B cell (primary cell): ENCODE measurements at regions not wholly inside any gene's neighbourhood (a gene's known extent, or its start where the extent isn't known, plus 50 kb on each side); places are given as distances from the start of the nearest gene placed in this dataset.

ENCODE experiments used
- ATAC-seq: fragments of 200-7000 bp; cut with Tn5 transposase; one replicate; pipeline ENCODE4 v1.10.0; 2021; ENCODE audit warnings: low read depth, mild to moderate bottlenecking, moderate number of reproducible peaks, moderate library complexity
- CTCF ChIA-PET: fragments of 350-600 bp; sonication (Branson Sonifier 250); formaldehyde crosslinking; loops from one replicate; lab custom pipeline; 2021; ENCODE audit warnings: antibody characterized with exemption, inconsistent platforms; lab: Charles Lee
- POLR2A ChIA-PET: fragments of 350-600 bp; sonication (Branson Sonifier 250); formaldehyde crosslinking; loops from one replicate; lab custom pipeline; 2021; ENCODE audit warnings: antibody characterized with exemption; lab: Charles Lee
- DNase-seq: peaks from one replicate; pipeline ENCODE4 v3.0.0; 2013
- H2AFZ ChIP-seq: 2 replicates; pipeline ENCODE4 v1.6.1; 2012; ENCODE audit warnings: mild to moderate bottlenecking, low read depth, low read length; ENCODE audit not compliant: insufficient read depth, poor library complexity, severe bottlenecking
- H3K27ac ChIP-seq, 2 donors: 1 replicate in 1 of 2; 2 replicates in 1 of 2; pipeline ENCODE4 v1.5.1; 2012 to 2013; ENCODE audit warnings: low read length in 2 of 2, mild to moderate bottlenecking in 2 of 2, moderate library complexity in 1 of 2
- H3K27me3 ChIP-seq, 4 experiments: fragments of 200-600 bp in 1 of 4; sonication (generic) in 1 of 4; replicated peaks in 1 of 4; 1 replicate in 2 of 4; 2 replicates in 2 of 4; pipeline versions ENCODE4 v1.6.1 to v1.7.0; 2013 to 2016; ENCODE audit warnings: low read length in 3 of 4, mild to moderate bottlenecking in 2 of 4, mixed read lengths in 1 of 4, moderate library complexity in 1 of 4; ENCODE audit not compliant: insufficient read depth in 4 of 4, control insufficient read depth in 3 of 4; ENCODE audit errors: control extremely low read depth in 1 of 4
- H3K36me3 ChIP-seq, 2 experiments: replicated peaks in 1 of 2; 1 replicate in 1 of 2; 2 replicates in 1 of 2; pipeline versions ENCODE4 v1.6.1 to v1.7.1; 2013; ENCODE audit warnings: low read length in 1 of 2; ENCODE audit not compliant: insufficient read depth in 2 of 2, control insufficient read depth in 1 of 2; ENCODE audit errors: control extremely low read depth in 1 of 2, extremely low read depth in 1 of 2
- H3K4me1 ChIP-seq, 2 donors: fragments of 200-600 bp in 1 of 2; sonication (generic) in 1 of 2; 1 replicate in 1 of 2; 2 replicates in 1 of 2; pipeline versions ENCODE4 v1.5.1 to v1.6.1; 2013 to 2017; ENCODE audit warnings: low read length in 2 of 2; ENCODE audit not compliant: control insufficient read depth in 2 of 2, insufficient read depth in 2 of 2
- H3K4me2 ChIP-seq: replicated peaks from 2 replicates; pipeline ENCODE3; 2012; ENCODE audit warnings: mild to moderate bottlenecking, low read depth, low read length; ENCODE audit not compliant: poor library complexity, severe bottlenecking
- H3K4me3 ChIP-seq, 5 experiments: fragments of 200-600 bp in 1 of 5; sonication (generic) in 1 of 5; 1 replicate in 3 of 5; 2 replicates in 2 of 5; pipeline versions ENCODE4 v1.5.1 to v1.7.0; 2011 to 2016; ENCODE audit warnings: low read length in 4 of 5, mild to moderate bottlenecking in 4 of 5, low read depth in 2 of 5, control low read depth in 1 of 5, moderate library complexity in 1 of 5; ENCODE audit not compliant: insufficient read depth in 1 of 5; ENCODE audit errors: control extremely low read depth in 1 of 5, extremely low read depth in 1 of 5
- H3K79me2 ChIP-seq: fragments of 200-600 bp; sonication (generic); one replicate; pipeline ENCODE4 v1.6.0; 2016; ENCODE audit warnings: low read length; ENCODE audit not compliant: control insufficient read depth, insufficient read depth
- H3K9ac ChIP-seq: fragments of 200-600 bp; sonication (generic); 2 replicates; pipeline ENCODE4 v1.6.1; 2017; ENCODE audit warnings: mild to moderate bottlenecking, low read length, moderate library complexity
- H3K9me3 ChIP-seq, 3 donors: one replicate each; pipeline versions ENCODE4 v1.6.1 to v1.7.1; 2013; ENCODE audit warnings: low read length in 2 of 3; ENCODE audit not compliant: control insufficient read depth in 2 of 3, insufficient read depth in 1 of 3; ENCODE audit errors: control extremely low read depth in 1 of 3
- H4K20me1 ChIP-seq: 2 replicates; pipeline ENCODE4 v1.6.0; 2012; ENCODE audit warnings: mild to moderate bottlenecking, low read length; ENCODE audit not compliant: insufficient read depth, control insufficient read depth, poor library complexity, severe bottlenecking
- H3K27ac Mint-ChIP-seq: one replicate; pipeline ENCODE4 v1.8.0; 2021; ENCODE audit warnings: mixed read lengths
- H3K27me3 Mint-ChIP-seq: one replicate; pipeline ENCODE4 v1.8.0; 2021; ENCODE audit warnings: mixed read lengths
- H3K4me1 Mint-ChIP-seq: one replicate; pipeline ENCODE4 v1.8.0; 2021; ENCODE audit warnings: mixed read lengths
- H3K4me3 Mint-ChIP-seq: one replicate; pipeline ENCODE4 v1.8.0; 2021; ENCODE audit warnings: mixed read lengths
- H3K9me3 Mint-ChIP-seq: one replicate; pipeline ENCODE4 v1.8.0; 2022; ENCODE audit warnings: mixed read lengths; ENCODE audit not compliant: insufficient read depth
- EZH2 ChIP-seq: IDR thresholded peaks from 2 replicates; pipeline ENCODE4 v1.6.1; 2012; ENCODE audit warnings: borderline replicate concordance, low read depth, mild to moderate bottlenecking, moderate library complexity, low read length; ENCODE audit not compliant: insufficient read depth, poor library complexity, severe bottlenecking
- WGBS: methylation state at CpG from one replicate; pipeline ENCODE4 v1.1.5; 2013; ENCODE audit warnings: missing lambda C conversion rate; ENCODE audit not compliant: insufficient coverage; 5-methylcytosine and 5-hydroxymethylcytosine counted together
- intact Hi-C: fragments of 100-400 bp; cut with micrococcal nuclease; formaldehyde crosslinking; loops from one replicate; pipeline ENCODE4 v1.10.0; 2022
- TF ChIP-seq, protein P1 (sequence below): fragments of 200-600 bp; IDR thresholded peaks from one replicate; pipeline ENCODE4 v1.8.0; 2022; ENCODE audit warnings: antibody characterized with exemption, mild to moderate bottlenecking

DNA sequence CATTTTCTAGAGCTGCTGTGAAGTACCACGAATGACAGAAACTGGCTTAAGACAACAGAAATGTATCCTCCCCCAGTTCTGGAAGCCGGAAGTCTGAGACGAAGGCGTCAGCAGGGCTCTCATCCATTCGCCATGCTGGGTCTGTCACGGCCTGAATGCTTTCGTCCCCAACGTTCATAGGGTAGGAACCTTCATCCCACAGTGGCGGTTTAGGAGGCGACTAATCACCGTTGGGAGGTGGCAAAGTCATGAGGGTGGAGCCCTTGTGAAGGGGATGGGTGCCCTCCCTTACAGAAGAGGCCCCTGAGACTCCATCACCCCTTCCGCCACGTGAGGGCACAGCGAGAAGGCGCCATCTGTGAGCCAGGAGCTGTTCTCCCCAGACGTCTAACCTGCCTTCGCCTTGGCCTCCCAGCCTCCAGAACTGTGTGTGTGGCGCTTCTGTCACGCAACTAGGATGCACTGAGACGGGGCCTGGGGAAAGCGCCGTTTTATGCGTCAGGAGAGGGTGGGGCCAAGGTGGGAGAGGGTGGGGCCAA, 250.3 kb downstream of the TTLL2 start:
- H3K4me3 ChIP-seq, result no peak overlapping the region
- H3K9me3 ChIP-seq, result peaks cover 0 to 17% (median 0%) of the 10 kb centered on the region in 3 donors
- intact Hi-C loops, result no loop called here
- no peaks in the 10 kb centered on the region for H3K27me3 ChIP-seq
- DNase-seq, result no peak
- H2AFZ ChIP-seq, result no peak overlapping the region
- no peak for TF ChIP-seq EZH2
- TF ChIP-seq, protein P1, sequence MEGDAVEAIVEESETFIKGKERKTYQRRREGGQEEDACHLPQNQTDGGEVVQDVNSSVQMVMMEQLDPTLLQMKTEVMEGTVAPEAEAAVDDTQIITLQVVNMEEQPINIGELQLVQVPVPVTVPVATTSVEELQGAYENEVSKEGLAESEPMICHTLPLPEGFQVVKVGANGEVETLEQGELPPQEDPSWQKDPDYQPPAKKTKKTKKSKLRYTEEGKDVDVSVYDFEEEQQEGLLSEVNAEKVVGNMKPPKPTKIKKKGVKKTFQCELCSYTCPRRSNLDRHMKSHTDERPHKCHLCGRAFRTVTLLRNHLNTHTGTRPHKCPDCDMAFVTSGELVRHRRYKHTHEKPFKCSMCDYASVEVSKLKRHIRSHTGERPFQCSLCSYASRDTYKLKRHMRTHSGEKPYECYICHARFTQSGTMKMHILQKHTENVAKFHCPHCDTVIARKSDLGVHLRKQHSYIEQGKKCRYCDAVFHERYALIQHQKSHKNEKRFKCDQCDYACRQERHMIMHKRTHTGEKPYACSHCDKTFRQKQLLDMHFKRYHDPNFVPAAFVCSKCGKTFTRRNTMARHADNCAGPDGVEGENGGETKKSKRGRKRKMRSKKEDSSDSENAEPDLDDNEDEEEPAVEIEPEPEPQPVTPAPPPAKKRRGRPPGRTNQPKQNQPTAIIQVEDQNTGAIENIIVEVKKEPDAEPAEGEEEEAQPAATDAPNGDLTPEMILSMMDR, result no peak
- peaks cover 11% of the 10 kb centered on the region for H3K27me3 Mint-ChIP-seq
- H3K27ac ChIP-seq, result no peak overlapping the region
- ATAC-seq, result no peak
- H3K9me3 Mint-ChIP-seq, result no peaks in the 10 kb centered on the region
- H3K4me2 ChIP-seq, result no peak overlapping the region
- H3K9ac ChIP-seq, result no peak overlapping the region
- WGBS, result 95% methylated on average over 23 of the region's 23 CpGs
- no peaks in the 10 kb centered on the region for H3K4me1 ChIP-seq
- H3K36me3 ChIP-seq, result no peaks in the 10 kb centered on the region
- CTCF ChIA-PET, result no interaction called here
- POLR2A ChIA-PET, result no interaction called here
- H4K20me1 ChIP-seq, result no peaks in the 10 kb centered on the region
- H3K27ac Mint-ChIP-seq, result no peak overlapping the region
- H3K4me3 Mint-ChIP-seq, result no peak overlapping the region
- H3K4me1 Mint-ChIP-seq, result no peaks in the 10 kb centered on the region
- no peaks in the 10 kb centered on the region for H3K79me2 ChIP-seq

DNA sequence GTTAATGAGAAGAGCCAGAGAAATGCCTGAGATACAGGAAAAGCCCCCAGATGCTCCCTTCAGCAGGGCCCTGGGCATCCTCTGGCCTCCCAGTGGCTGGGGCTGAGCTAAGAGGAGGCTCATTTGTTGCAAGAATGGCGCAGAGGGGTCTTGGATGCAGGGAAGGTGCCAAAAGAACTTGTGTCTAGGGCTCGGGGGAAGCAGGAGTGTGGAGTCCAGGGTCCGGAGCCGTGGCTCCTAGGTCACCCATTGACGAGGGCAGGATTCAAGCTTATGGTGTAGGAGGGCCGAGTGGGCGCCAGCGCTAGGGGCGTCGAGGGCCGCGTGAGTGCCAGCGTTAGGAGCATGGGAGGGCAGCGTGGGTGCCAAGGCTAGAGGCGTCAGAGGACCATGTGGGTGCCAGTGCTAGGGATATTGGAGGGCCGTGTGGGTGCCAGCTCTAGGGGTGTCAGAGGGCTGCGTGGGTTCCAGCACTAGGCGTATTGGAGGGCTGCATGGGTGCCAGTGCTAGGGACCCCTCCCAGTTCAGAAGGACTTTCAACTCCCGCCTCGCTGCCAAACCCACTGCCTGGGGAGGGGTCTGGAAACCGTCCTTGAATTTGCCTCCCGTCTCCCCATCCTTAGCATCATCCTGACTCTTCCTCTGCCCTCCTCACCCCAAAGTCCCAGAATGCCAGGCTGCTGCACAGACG, 250.5 kb upstream of the AFDN start:
- Histone ChIP-seq H3K27me3 (no peaks in the 10 kb centered on the region), H3K4me1 (no peaks in the 10 kb centered on the region), H3K4me2 (no peak overlapping the region), H3K9me3 (peaks cover 0 to 17% (median 0%) of the 10 kb centered on the region in 3 donors), H3K4me3 (no peak overlapping the region), H3K9ac (no peak overlapping the region), H4K20me1 (no peaks in the 10 kb centered on the region), H2AFZ (no peak overlapping the region), H3K79me2 (no peaks in the 10 kb centered on the region), H3K36me3 (no peaks in the 10 kb centered on the region), H3K27ac (no peak overlapping the region)
- no peak overlapping the region for H3K27ac Mint-ChIP-seq
- no peak for ATAC-seq
- H3K4me1 Mint-ChIP-seq, result no peaks in the 10 kb centered on the region
- peaks cover 14% of the 10 kb centered on the region for H3K27me3 Mint-ChIP-seq
- DNase-seq, result no peak
- CTCF ChIA-PET, result no interaction called here
- no peaks in the 10 kb centered on the region for H3K9me3 Mint-ChIP-seq
- H3K4me3 Mint-ChIP-seq, result no peak overlapping the region
- POLR2A ChIA-PET, result no interaction called here
- no peak for TF ChIP-seq EZH2
- TF ChIP-seq, protein P1, result no peak
- intact Hi-C loops, result no loop called here
- WGBS, result 94% methylated on average over 22 of the region's 23 CpGs
